ENCODE measurements at regions not wholly inside any gene's neighbourhood (a gene's known extent, or its start where the extent isn't known, plus 50 kb on each side); places are given as distances from the start of the nearest gene placed in this dataset.

- no peak overlapping the region for H3K4me3 ChIP-seq (replicated peaks; ENCODE audit: low read depth, low read length)
- no peak for TF ChIP-seq CTCF (IDR thresholded peaks at IDR 0.05; ENCODE audit: low read depth, low read length, missing control alignments)
- no peak for DNase-seq (ENCODE audit: extremely low read depth, low read depth)
Measured at GRCh38 chr6:17006543-17006942, 95.3 kb upstream of the STMND1 start.

GRCh38 chr6:17004269-17004668 is 97.6 kb upstream of the STMND1 start:
- no peak overlapping the region for H3K4me3 ChIP-seq (replicated peaks; ENCODE audit: low read depth, low read length)
- no peak for DNase-seq (ENCODE audit: extremely low read depth, low read depth)
- no peak for TF ChIP-seq CTCF (IDR thresholded peaks at IDR 0.05; ENCODE audit: low read depth, low read length, missing control alignments)

DNA sequence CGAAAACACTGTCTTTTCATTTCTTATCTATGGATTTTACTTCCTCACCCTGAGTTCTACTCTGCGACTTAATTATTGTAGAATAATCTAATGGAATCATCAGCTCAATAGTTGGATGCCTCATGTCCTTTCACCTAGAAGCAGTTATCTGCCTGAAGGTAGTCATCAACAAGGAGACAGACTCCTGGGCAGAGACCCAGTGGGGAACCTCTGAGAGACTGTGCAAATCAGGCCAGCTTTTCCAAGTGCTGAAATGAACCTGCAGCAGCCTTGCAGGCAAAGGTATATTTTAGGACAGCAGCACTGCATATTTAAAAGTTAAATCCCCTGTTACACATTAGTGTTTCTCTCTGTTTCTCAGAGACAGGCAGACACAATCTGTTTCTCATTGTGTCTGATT is 99.7 kb upstream of the STMND1 start:
- no peak for TF ChIP-seq CTCF (IDR thresholded peaks at IDR 0.05; ENCODE audit: low read depth, low read length, missing control alignments)
- no peak overlapping the region for H3K4me3 ChIP-seq (replicated peaks; ENCODE audit: low read depth, low read length)
- no peak for DNase-seq (ENCODE audit: extremely low read depth, low read depth)

GRCh38 chr6:17001188-17001587 is 100.7 kb upstream of the STMND1 start:
- no peak for DNase-seq (ENCODE audit: extremely low read depth, low read depth)
- peak; percentile 45 for TF ChIP-seq CTCF (IDR thresholded peaks at IDR 0.05; ENCODE audit: low read depth, low read length, missing control alignments)
- H3K4me3 ChIP-seq (replicated peaks; ENCODE audit: low read depth, low read length), result no peak overlapping the region

- H3K4me3 ChIP-seq (replicated peaks; ENCODE audit: low read depth, low read length), result no peak overlapping the region
- no peak for TF ChIP-seq CTCF (IDR thresholded peaks at IDR 0.05; ENCODE audit: low read depth, low read length, missing control alignments)
- DNase-seq (ENCODE audit: extremely low read depth, low read depth), result peak; percentile 74
Measured at GRCh38 chr6:16999491-17000436, 102.1 kb upstream of the STMND1 start.

DNA sequence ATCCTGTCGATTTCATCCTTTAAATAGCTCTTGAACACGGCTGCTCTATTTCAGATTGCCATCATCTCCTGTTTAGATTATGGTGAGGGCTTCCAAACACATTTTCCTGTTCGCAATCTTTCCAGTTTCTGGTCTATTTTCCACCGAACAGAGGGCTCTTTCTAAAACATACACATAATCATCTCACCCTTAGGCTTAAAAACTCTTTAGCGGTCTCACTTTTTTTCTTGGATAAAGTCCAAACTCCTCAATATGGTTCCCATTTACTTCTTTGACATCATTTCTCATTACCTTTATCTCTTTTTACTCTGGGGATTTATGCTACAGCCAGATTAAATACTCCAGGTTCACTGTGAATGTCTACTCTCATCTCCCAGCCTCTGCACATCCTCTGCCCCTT is 103.4 kb upstream of the STMND1 start:
- no peak for TF ChIP-seq CTCF (IDR thresholded peaks at IDR 0.05; ENCODE audit: low read depth, low read length, missing control alignments)

More for the DNA sequence above, 103.4 kb upstream of the STMND1 start:
- no peak for DNase-seq (ENCODE audit: extremely low read depth, low read depth)
- H3K4me3 ChIP-seq (replicated peaks; ENCODE audit: low read depth, low read length), result no peak overlapping the region

Data from HFF-Myc (cell line).